Left ventricle myocardium superior (tissue), 1 donor: ENCODE measurements at regions not wholly inside any gene's neighbourhood (a gene's known extent, or its start where the extent isn't known, plus 50 kb on each side); places are given as distances from the start of the nearest gene placed in this dataset.
"Not testable (repeated sequence)": the region's sequence is repeated elsewhere in the genome, so short reads cannot be mapped to it uniquely, and the experiment has no call there.

Source experiments
- ATAC-seq: fragments of 200-7000 bp; cut with Tn5 transposase; one replicate; pipeline ENCODE4 v1.9.1; 2020; ENCODE audit warnings: mild to moderate bottlenecking, moderate library complexity
- DNase-seq: peaks from one replicate; pipeline ENCODE4 v3.0.0-alpha.2; 2020
- intact Hi-C: fragments of 100-400 bp; cut with micrococcal nuclease; formaldehyde crosslinking; loops from one replicate; pipeline ENCODE4 v1.11.0; 2022
- donor health status: DM: no; HTN: yes; CAD: no; lungs with severe emphysema.

DNA sequence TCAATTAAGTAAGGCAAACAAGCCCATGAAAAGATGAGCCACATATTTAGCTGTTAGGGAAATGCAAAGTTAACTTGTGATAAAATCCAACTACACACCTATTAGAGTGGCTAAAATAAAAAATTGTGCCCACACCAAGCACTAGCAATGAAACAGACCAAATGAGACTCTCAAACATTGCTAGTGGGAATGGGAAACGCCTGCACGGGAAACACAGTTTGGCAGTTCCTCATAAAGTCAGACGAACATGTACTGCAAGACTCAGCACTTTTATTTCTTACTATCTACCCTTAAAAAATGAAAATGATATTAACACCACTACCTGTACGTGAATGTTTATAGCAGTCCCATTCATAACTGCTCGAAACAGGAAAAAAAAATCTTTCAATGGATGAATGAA lies 392.1 kb upstream of the NOX3 start:
- intact Hi-C loops, result no loop called here
- DNase-seq (no peak), ATAC-seq (no peak)

DNA sequence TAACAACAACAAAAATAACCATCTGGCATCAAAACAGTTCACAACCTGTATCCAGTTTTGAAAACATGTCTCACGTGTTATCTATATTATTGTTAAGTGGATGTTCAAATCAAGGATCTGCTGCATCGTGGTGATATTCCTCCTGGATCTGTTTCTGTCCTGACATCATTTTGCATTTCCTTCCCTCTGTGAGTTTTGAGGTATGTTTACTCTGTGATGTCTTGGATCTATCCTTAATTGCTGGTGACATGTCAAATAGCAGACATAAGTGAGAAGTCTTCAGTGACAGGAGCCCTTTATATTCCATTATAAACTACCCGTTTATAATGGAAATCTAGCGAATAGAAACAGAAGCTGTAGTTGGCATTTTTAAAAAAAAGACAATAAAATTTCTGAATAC lies 381.8 kb upstream of the NOX3 start:
- no peak for DNase-seq
- no peak for ATAC-seq
- intact Hi-C loops, result no loop called here

DNA sequence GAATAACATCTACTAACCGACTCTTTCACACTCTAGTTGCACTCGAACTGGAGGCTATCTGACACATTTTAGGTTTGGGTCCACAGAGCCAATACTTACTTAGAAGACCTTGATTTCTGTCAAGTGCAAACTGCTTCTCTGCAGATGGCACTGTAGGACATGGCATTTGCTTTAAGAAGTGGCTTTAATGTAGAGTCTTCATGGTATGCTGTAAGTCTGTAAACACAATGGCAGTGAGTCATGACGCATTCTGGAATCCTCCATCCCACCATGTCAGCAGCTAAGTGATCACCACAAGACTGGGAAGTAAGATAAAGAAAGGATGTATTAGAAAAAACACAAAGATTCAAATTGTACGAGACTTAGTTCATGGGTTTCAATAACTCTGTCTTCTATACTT lies 377.0 kb upstream of the NOX3 start:
- intact Hi-C loops, result no loop called here
- ATAC-seq, result no peak
- no peak for DNase-seq

DNA sequence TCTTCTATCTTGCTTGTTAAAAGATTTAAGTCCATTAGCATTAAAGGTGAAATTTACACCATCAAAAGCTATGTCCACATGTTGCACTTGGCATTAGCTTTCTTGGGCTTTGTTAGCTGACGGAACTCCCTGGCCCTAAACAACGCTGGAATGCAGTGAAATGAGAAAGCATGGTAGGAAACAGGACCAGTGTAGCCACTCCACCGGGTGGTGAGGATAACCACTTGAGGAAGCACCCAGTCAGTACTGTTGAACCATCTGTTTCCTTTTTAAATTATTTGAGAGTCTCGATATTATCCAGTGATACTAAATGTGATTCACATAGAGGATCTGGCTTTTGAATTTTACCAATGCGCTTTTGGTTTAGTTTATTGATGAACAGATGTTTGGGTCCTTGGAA lies 374.9 kb upstream of the NOX3 start:
- DNase-seq (no peak), ATAC-seq (no peak)
- intact Hi-C loops, result no loop called here

DNA sequence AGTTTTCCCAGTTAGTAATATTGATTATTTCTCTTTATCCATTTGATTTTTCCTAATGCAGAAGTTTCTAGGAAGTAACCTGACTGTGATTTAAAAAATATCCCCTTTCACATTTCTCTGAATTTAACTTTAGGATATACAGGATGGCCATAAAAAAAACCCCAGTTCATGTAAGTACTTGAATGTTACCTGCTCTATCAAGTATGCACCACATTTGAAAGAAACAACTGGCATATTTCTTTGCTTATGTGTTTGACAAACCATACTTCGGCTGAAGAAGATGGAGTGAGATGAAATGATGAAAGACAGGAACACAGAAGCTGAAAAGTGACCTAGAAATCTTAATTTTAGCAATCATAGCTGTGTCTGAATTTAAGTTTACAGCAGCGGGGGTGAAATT lies 374.0 kb upstream of the NOX3 start:
- DNase-seq (no peak), ATAC-seq (no peak)
- intact Hi-C loops, result no loop called here

DNA sequence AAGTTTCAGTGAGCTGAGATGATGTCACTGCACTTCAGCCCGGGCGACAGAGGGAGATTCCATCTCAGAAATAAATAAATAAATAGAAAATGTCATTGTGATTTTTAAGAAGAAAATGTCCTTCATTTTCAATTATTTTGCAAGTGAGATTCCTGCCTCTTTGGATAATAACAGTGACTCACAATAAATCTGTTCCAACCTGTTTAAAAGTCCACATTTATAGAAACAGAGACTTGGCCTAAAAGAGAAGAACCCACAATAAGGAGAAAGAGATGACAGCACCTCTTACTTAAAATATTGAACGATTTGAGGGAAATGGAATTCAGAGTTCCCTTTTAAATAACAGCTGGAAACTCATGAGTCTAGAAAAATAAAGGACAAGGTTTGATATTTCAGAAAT lies 373.4 kb upstream of the NOX3 start:
- ATAC-seq (no peak), DNase-seq (no peak)
- intact Hi-C loops, result no loop called here

DNA sequence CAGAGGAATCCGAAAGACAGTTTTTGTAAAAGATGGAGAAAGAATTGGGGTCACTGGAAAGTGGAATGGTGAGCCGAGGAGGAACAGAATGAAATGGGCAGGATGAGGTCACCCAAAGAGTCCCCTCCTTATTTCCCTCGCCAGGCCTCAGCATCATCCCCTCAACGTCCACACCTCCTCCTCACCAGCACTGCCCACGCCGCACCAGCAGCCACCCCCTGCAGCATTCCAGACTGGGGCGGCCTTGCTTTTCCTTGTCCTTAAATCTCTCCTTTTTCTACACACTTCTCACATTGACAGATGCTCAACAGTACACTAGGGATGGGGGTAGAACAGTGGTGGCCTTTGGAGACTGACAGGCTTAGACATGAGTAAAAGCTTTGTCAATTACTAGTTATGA lies 363.1 kb upstream of the NOX3 start:
- ATAC-seq (no peak), DNase-seq (no peak)
- intact Hi-C loops, result no loop called here

DNA sequence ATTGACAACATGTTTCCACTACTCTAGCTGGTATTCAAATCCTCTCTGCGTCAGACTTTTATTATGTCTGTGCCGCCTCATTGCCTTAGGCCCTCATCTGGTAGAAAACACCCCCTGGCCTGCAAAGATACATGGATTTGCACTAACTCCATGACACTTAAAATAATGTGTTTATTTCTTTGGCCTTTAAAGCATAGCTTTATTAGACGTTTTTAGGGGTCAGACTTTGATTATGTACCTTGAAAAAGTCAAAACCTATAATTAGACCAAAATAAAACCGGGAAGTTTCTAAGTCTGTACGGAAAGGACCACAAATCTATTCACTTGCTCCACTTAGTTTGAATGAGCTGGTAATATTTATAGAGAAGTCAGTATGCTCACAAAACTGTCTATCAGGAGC lies 357.9 kb upstream of the NOX3 start:
- DNase-seq (no peak), ATAC-seq (no peak)
- intact Hi-C loops, result no loop called here

DNA sequence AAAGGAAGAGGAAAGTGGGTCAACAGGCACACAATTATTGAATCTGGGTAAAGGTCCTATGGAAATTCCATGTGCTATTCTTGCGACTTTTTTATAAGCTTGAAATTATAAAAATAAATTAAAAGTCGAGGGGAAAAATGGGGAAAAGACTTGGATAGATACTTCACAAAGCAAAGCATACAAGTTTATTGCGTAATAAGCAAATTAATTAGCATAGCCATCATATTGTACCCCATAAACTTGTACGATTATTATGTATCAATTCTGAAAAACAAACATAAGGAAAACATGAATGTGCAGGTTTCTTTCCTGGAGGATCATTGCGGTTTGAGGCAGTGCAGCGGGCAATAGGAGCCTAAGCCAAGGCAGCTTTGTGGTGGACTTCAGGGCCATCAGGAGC lies 351.6 kb upstream of the NOX3 start:
- DNase-seq, result no peak
- intact Hi-C loops, result no loop called here
- no peak for ATAC-seq

DNA sequence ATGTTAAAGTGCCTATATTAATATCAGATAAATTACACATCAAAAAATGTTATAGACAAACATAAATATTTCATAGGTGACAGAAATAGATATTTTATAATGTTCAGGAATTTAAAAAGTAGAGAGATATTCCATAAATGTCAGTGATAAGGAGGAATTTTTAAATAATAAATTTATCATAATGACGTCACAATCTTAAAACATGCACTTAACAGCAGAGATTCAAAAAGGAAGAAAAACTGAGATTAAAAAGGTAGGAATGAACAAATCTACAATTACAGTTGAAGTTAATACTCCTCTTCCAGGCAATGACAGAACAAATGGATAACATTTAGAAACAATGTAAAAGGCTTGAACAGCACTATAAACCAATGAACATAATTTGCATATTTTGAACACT lies 345.4 kb upstream of the NOX3 start:
- DNase-seq (no peak), ATAC-seq (no peak)
- intact Hi-C loops, result no loop called here

DNA sequence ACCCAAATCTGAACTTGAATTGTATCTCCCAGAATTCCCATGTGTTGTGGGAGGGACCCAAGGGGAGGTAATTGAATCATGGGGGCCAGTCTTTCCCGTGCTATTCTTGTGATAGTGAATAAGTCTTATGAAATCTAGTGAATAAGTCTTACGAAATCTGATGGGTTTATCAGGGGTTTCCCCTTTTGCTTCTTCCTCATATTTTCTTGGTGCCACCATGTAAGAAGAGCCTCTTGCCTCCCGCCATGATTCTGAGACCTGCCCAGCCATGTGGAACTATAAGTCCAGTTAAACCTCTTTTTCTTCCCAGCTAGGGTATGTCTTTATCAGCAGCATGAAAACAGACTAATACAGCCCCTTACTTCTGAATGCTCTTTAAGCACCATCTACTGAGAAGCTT lies 343.2 kb upstream of the NOX3 start:
- intact Hi-C loops, DNase-seq, ATAC-seq: not testable (repeated sequence)

DNA sequence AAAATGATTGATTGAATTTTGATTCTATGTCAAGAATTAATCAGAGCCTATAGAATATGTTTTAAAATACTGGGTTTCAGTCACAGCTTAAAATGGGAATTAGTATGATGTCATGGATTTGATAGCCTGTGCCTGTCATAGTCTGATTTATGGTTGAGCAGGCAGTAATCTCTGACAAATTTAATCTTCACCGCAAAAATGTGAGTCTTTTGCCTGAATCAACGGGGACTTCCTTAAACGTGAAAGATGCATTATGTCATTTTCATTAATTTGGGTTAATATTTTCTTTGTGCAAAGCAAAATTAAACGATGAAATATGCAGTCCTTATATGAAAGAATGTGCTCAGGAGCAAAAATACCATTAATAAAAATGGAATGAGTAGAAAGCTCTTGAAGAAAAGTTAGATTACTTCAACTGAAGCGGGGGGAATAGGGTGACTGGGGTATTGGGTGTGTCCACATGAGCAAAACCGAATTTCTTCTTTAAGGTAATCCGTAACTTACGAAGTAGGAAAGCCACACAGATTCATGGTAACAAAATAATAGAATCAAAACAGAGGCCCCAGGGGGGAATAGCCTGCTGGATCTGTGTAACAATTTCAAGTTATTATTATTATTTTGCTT lies 339.6 kb upstream of the NOX3 start:
- ATAC-seq, result no peak
- DNase-seq, result no peak
- intact Hi-C loops, result no loop called here

DNA sequence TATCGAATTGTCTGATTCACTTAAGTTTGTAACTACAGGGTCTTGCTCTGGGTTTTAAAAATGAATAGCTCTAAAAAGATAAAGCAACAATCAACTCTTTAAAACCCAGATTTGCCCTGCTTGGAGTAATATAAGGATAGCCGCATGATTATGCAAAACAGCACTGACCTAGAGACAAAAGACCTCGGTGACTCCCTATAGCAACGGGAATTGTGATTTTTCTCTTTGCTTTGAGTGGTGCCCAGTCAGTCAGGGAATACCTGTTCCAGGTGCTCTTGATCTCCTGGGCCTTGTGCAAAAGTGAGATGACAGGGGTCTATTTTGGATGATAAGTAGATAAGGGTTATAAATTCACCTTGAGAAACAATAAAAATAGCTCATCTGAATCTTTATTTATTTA lies 336.3 kb upstream of the NOX3 start:
- ATAC-seq (no peak), DNase-seq (no peak)
- intact Hi-C loops, result no loop called here

DNA sequence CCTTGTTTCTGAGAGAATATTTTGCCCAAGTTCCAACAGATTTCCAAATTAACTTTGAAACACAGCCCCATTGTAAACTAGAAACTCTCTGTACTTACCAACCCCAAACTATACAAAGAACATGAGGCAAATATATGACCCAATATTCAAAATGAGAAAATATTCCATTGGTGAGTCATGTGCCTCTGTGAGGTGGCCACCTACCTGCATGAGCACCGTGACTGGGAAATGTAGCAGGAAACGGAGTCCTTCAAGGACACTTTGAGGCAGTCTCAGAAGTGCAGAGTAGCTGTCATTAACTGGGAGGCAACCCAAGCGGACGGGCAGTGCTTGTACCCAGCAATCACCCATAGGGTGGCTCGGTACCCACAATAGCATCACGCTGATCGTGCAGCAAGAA lies 335.5 kb upstream of the NOX3 start:
- ATAC-seq (no peak), DNase-seq (no peak)

DNA sequence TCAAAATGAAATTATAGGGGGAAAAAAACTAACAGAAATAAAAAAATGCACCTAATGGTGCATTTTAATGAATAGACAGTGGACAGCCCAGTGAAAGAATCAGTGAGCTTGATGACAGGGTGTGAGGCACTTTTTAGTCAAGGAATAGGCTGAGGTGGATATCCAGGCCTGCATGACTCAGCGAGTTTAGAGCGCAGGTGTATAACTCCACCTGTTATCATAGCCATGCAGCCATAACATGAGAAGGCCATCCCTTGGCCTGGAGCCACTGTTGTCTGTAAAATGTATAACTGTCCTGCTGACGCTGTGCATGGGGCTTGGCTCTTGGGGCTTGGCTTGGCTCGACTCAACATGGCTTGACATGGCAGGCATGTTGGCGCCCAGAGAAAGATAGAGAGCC lies 331.5 kb upstream of the NOX3 start:
- DNase-seq (no peak), ATAC-seq (no peak)
- intact Hi-C loops, result no loop called here

More for the DNA sequence above, 335.5 kb upstream of the NOX3 start:
- intact Hi-C loops, result no loop called here

DNA sequence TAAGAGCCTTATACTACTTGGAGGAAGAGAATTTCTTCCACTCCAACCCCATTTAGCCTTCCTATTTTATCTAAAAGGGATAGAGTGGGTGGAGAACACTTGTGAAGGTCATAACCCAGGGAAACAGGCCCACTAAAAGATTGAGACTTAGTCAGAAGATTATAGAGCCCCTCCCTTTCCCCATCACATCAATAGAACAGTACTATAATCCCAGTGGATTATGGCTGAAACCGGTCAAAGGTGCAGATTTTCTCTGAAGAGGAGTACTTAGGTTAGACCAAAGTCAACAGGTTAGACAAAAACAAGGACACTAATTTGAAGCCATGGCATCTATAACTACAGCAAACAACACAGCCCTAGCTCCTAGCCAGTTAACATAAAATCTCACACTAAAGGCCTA lies 330.9 kb upstream of the NOX3 start:
- intact Hi-C loops, result no loop called here
- ATAC-seq (no peak), DNase-seq (no peak)

DNA sequence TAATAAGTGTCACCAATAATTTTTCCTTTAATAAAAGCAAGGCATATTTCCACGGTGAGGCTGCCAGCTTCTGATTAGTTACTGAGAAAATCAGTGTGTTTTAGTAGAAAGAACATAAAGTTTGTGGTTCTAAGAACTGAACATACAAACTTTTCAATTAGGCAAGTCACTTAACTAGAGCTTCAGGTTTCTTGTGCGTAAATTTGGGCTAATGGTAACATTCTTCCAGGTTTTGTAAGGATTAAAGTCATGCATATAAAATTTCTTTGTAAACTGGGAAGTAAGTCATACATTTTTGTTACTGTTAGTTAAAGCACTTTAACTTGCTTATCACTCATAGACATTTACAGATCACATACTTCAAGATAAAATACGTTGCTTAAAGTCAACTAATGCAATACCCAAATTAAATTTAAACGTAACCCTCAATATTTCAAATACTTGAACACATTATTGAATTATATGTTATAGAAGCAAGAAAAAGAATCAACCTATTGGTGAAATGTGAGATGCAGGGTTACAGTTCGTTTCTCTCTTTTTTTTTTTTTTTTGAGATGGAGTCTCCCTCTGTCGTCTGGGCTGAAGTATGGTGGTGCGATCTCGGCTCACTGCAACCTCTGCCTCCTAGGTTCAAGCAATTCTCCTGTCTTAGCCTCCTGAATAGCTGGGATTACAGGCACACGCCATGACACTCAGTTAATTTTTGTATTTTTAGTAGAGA lies 327.3 kb upstream of the NOX3 start:
- no peak for DNase-seq
- no peak for ATAC-seq
- intact Hi-C loops, result no loop called here

DNA sequence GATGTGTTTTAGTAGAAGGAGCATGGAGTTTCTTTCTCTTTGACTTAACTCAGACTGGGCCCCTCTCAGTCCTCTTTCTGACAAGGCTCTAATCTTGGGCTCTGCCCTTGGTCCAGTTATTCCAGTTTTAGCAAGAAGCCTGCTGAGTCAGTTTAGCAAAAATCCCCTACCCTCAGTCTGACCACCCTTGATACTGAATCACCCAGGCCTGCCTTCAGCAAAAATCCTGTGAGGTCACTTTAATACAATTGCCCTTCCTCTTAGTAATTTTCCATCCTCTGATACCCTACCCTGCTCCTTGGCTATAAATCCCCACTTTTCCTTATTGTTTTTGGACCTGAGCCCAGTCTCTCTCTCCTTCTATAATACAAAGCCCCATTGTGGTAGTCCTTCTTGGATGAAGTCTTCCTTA lies 326.7 kb upstream of the NOX3 start:
- no peak for DNase-seq
- ATAC-seq, result no peak
- intact Hi-C loops, result no loop called here

DNA sequence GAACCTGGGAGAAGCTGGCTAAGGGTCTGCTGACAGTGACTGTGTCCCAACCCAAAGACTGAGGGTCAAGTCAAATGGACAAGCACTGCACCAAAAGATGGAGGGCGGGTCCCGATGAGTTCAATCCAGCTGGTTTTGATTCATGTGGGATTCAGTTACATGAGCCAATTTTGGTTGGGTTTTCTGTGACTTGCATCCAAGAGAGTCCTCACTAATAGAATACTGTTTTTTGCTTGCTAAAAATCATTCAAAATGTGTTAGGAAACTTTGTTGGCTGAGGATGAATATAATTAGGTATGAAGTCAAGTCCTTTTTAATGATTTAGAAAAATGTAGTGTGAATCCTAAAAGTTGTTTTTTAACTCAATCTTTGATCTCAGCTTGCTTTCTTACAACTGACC lies 323.8 kb upstream of the NOX3 start:
- intact Hi-C loops, result no loop called here
- ATAC-seq, result no peak
- DNase-seq, result no peak

DNA sequence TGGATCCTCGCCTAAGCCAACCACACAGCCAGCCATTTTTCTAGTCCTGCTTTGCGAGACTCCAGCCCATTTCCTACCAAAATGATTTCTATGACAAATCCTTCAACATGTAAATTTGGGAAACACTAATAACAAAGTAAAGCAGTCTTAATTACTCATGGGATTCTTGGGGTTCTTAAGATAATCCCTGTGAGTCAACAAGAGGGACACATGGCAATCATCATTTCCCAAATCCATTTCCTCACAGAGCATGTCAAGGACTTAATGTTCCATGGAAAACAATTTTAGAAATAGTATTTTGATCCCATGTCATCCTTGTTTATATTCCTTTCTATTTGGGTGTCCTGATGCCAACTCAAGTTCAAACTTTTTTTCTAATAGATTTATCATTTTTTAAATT lies 322.7 kb upstream of the NOX3 start:
- no peak for ATAC-seq
- DNase-seq, result no peak
- intact Hi-C loops, result no loop called here

DNA sequence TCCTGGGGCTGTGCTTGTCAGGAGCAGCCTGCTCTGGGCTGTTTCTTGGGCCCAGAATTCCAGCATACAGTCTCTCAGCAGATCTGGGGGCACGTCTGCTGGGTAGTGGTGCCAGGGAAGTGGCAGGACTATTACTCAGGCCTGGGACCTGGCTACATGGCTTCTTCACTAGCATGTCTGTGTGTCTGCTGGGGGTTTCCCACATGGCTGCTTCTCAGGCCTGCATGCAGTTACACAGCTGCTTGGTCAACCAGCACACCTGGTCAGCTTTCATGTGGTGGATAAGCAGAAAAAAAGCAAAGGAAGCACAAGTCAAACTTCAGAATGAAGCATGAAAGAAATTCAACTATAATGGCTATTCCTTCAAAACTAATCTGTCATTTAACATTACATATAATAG lies 316.2 kb upstream of the NOX3 start:
- no peak for ATAC-seq
- DNase-seq, result no peak
- intact Hi-C loops, result no loop called here

DNA sequence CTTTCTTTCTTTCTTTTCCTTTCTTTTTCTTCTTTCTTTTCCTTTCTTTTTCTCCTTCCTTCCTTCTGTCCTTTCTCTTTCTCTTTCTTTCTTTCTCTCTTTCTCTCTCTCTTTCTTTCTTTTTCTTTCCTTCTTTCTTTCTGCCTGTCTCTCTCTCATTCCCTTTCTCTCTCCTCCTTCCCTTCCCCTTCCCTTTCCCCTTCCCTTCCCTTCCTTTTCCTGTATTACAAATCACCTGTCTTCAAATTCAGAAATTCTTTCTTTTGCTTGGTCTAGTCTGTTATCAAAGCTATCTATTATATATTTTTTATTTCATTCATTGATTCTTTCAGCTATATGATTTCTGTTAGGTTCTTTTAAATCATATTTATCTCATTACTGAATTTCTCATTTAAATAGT lies 315.2 kb upstream of the NOX3 start:
- intact Hi-C loops, result no loop called here
- no peak for ATAC-seq
- no peak for DNase-seq
